Testis (tissue), 2 donors: ENCODE measurements at regions not wholly inside any gene's neighbourhood (a gene's known extent, or its start where the extent isn't known, plus 50 kb on each side); places are given as distances from the start of the nearest gene placed in this dataset.

Experiments used
- CTCF ChIP-seq, 3 experiments: fragments of 450-650 bp in 2 of 3; fragments of 200-600 bp in 1 of 3; sonication (generic) in 1 of 3; IDR thresholded peaks; one replicate each; pipeline ENCODE4 v1.5.1; 2016 to 2019; ENCODE audit warnings: antibody characterized with exemption in 3 of 3, mild to moderate bottlenecking in 2 of 3, moderate library complexity in 1 of 3
- POLR2A ChIP-seq: fragments of 450-650 bp; IDR thresholded peaks from one replicate; pipeline ENCODE4 v1.6.1; 2017; ENCODE audit warnings: antibody characterized with exemption, mild to moderate bottlenecking, moderate library complexity

- TF ChIP-seq CTCF (IDR thresholded peaks at IDR 0.05) (no peak), POLR2A (no peak)
Measured at GRCh38 chr6:66985816-66986215, 1278.8 kb upstream of the EYS start.
